Astrocyte of the cerebellum (primary cell): ENCODE measurements at regions not wholly inside any gene's neighbourhood (a gene's known extent, or its start where the extent isn't known, plus 50 kb on each side); places are given as distances from the start of the nearest gene placed in this dataset.

Source experiments
- DNase-seq: peaks from one replicate; pipeline ENCODE4 v3.0.0-alpha.2; 2011; ENCODE audit warnings: low read depth
- H3K4me3 ChIP-seq: 2 replicates; pipeline ENCODE4 v1.5.1; 2011; ENCODE audit warnings: mild to moderate bottlenecking, low read depth, low read length, moderate library complexity
- in situ Hi-C: cut with HindIII; loops from 2 replicates; pipeline ENCODE4 v1.10.0; 2017; ENCODE audit warnings: low sequenced_read_pairs
- TF ChIP-seq, protein P1 (sequence below): IDR thresholded peaks from 2 replicates; pipeline ENCODE4 v1.5.1; 2012; ENCODE audit warnings: low read length, low read depth, moderate library complexity, mild to moderate bottlenecking; ENCODE audit errors: missing control alignments

DNA sequence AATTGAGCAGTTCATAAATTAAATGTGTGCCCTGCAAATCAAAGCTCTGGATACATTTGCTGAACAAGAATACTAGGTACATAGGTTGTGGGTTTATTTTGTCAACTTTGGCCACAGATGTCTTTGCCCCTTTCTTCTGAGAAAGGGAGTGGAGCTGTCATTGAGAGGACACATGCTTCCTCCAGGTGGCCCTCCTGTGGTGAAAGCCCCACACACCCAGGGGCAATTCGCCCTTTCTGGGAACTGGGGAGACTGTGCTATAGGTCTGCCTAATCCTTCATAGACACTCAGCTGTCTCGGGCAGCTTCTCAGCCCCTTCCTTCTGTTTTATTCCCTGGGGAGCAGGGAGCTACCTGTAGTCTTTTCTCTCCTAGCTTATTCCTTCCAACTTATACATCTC, 605.7 kb upstream of the DPP6 start:
- TF ChIP-seq, protein P1, sequence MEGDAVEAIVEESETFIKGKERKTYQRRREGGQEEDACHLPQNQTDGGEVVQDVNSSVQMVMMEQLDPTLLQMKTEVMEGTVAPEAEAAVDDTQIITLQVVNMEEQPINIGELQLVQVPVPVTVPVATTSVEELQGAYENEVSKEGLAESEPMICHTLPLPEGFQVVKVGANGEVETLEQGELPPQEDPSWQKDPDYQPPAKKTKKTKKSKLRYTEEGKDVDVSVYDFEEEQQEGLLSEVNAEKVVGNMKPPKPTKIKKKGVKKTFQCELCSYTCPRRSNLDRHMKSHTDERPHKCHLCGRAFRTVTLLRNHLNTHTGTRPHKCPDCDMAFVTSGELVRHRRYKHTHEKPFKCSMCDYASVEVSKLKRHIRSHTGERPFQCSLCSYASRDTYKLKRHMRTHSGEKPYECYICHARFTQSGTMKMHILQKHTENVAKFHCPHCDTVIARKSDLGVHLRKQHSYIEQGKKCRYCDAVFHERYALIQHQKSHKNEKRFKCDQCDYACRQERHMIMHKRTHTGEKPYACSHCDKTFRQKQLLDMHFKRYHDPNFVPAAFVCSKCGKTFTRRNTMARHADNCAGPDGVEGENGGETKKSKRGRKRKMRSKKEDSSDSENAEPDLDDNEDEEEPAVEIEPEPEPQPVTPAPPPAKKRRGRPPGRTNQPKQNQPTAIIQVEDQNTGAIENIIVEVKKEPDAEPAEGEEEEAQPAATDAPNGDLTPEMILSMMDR: no peak
- H3K4me3 ChIP-seq: no peak overlapping the region
- in situ Hi-C loops: no loop called here
- DNase-seq: no peak

DNA sequence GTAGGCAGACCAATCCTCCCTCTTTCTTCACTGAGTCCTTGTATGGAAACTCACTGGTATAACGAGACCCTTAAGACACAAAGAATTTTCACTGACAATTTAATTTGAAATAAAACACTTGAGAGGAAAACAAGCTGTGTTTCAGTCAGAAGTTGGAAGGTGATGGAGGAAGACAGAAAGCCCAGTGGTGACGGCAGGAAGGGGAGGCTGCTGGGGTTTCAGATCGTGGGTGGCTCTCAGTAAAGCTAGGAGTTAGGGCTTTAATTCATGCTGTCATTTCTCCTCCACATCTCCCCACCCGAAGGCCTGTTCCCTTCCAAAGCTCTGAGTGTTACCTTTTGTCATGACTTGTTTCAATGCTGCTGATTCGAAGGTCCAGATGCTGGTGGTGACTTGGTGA, 605.2 kb upstream of the DPP6 start:
- in situ Hi-C loops: no loop called here

DNA sequence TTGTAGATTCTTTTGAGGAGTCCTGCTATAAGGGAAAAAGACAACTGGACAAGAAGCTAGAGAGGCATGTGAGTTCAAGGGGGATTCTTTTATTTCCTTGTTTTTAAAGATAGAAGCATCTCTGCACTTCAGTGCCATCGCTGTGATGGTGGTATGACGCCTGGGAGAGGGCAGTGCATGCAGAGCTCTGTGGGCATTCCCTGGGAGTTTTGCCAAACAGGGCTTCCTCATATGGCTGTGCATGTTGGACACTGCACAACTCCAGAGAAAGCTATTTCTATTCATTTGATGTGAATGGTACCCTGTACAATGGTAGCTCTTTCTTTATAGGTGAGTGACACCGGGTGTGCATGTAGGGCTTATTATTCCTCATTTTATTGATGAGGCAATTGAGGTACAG, 599.5 kb upstream of the DPP6 start:
- in situ Hi-C loops: no loop called here
- DNase-seq: no peak
- TF ChIP-seq, protein P1: no peak
- no peak overlapping the region for H3K4me3 ChIP-seq

More for the DNA sequence above, 605.2 kb upstream of the DPP6 start:
- no peak for DNase-seq
- H3K4me3 ChIP-seq: no peak overlapping the region
- TF ChIP-seq, protein P1: no peak

DNA sequence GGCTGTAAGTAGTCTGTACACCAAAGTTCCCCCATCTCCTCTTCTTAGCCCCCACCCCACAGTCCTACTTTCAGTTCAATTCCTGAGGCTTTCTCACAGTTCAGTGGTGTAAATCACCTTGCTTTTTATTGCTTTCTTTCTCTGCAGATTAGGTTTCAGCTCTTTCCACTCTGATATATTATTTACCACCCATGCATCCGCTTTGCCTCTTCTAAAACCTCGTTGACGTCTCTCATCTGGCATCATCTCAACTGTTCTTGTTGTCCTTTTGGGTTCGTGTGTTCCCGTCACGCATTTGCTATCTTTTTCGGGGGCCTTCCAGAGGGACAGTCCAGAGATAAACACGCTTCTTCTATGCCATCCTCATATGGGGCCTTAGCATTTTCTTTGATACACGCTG, 597.9 kb upstream of the DPP6 start:
- in situ Hi-C loops: no loop called here
- DNase-seq: no peak
- no peak overlapping the region for H3K4me3 ChIP-seq
- TF ChIP-seq, protein P1: no peak

DNA sequence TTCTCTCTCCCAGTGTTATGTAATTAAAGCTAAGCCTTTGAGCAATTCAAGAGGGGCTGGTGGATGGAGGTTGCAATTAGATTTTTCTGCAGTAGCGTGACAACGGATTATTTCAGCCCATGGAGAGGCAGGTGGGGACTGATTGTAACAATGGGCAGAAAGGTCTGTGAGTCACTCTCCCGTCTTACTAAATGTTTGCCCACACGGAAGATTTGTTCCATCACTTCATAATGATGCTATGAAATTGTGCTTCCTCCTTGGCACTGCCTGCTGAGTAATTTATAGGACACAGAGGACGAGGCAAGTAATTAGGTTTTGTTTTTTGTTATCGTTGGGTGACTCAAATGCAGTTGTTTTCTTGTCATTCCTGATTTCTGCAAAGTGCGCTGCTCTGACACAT, 594.5 kb upstream of the DPP6 start:
- in situ Hi-C loops: no loop called here
- TF ChIP-seq, protein P1: no peak

DNA sequence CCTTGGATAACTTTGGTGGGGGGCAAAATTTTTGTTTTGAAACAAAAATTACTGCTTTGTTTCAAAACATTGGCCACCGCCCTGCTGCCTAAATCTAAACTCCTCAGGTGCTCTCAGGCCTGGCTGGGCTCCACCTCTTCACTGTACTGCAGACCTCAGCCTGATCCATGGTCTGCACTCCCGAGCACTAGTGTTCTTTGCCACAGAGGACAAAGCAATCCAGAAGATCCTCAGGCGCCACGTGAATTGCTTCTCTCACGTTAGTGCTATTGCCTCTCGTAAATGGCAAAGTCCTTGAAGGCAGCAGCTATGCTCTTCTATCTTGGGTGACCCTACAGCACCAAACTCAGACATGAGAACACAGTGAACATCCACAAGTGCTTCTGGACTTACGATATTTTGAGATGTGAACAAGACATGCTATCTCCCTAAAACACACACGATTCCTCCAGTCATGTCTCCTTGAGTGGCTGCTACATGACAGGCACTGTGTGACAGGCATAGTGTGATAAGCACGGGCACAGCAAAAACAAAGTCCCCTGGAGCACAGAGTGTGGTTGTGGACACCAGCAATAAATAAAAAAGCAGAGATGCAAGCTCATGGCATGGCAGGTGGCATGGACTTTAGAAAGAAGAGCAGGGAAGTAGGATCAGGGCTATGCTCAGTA, 582.1 kb upstream of the DPP6 start:
- TF ChIP-seq, protein P1: no peak
- in situ Hi-C loops: no loop called here
- no peak for DNase-seq

More for the DNA sequence above, 594.5 kb upstream of the DPP6 start:
- no peak overlapping the region for H3K4me3 ChIP-seq
- DNase-seq: no peak

More for the DNA sequence above, 582.1 kb upstream of the DPP6 start:
- H3K4me3 ChIP-seq: no peak overlapping the region
